ENCODE measurements at regions not wholly inside any gene's neighbourhood (a gene's known extent, or its start where the extent isn't known, plus 50 kb on each side); places are given as distances from the start of the nearest gene placed in this dataset.

- DNase-seq (ENCODE audit: low spot score) = no peak
- in situ Hi-C loops (cut with HindIII; ENCODE audit: low sequenced_read_pairs) = no loop called here
Measured at GRCh38 chr5:58403822-58404433, 56.0 kb downstream of the PLK2 start.

- no peak for DNase-seq (ENCODE audit: low spot score)
- in situ Hi-C loops (cut with HindIII; ENCODE audit: low sequenced_read_pairs) = no loop called here
Measured at GRCh38 chr5:58401701-58402100, 58.2 kb downstream of the PLK2 start.

DNA sequence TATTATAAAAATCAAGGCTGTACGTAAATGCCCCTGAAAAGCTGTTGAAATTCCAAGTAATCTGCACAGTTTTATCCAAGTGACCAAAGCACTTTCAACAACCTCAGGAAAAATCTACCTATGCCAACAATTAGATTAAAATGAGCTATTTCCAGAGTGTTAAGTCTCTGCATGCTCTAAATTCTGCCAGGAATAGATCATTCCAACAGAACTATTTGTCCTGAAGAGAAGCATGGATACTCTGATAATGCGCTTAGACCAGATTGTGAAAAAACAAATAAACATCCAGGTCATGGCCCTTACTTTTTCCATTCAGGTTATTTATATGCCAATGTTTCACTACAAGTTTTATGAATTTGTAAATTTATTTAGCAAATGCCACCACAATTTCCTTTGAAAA, 59.1 kb downstream of the PLK2 start:
- in situ Hi-C loops (cut with HindIII; ENCODE audit: low sequenced_read_pairs) = no loop called here
- no peak for DNase-seq (ENCODE audit: low spot score)

DNA sequence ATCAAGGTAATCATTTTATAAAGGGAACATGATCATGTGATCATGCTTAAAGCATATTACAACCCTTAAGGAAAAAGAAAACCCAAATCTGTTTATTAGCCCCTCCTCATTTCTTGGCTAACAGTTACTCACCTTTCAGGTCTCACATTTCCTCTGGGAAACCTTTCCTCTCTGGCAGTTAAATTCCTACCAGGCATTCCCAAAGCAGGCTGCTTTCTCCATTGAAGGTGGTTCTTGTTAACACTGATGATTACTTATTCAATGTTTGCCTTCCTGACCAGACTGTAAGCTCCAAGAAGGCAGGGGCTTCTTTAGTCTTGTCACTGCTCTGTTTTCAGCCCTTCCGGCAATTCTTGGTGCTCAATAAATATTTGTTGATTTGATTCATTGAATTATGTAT, 59.9 kb downstream of the PLK2 start:
- in situ Hi-C loops (cut with HindIII; ENCODE audit: low sequenced_read_pairs) = no loop called here
- no peak for DNase-seq (ENCODE audit: low spot score)

GRCh38 chr5:58394339-58394738, 65.5 kb downstream of the PLK2 start:
- DNase-seq (ENCODE audit: low spot score) = no peak
- in situ Hi-C loops (cut with HindIII; ENCODE audit: low sequenced_read_pairs) = no loop called here

DNA sequence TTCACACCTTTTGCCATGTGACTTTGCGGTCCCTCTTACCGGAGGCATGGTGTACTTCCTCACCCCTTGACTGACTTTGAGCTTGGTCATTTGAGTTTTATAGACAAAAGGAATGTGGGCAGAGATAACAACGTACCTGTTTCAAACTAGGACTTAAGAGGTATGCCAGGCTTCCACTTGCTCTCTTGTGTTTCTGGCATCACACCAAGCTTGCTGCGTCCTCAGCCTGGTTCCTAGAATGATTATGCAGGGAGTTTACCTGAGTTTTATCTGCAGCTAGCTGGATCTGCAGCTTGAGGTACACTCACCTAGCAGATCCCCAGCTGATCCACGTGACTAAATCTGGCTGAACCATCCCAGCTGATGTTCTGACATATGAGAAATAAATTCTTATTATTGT, 66.2 kb downstream of the PLK2 start:
- DNase-seq (ENCODE audit: low spot score) = no peak

DNA sequence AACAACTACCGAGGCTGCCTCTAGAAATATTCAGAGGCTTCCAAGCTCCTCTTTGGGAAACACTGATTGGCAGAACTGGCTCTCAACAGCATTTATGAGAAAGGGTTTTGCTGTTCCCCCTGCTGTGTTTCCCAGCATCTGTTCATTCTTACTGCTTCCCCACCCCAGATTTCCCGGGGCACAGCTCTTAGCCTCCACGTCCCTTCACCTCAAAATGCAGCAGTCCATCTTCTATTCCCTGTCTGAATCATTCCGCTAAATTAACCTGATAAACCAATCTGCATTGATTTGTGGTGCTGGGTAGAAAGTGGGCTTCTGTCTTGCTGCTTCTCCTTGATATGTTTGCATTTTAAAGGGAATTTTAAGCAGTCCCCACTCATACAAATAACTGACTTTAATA, 67.4 kb downstream of the PLK2 start:
- DNase-seq (ENCODE audit: low spot score) = no peak
- in situ Hi-C loops (cut with HindIII; ENCODE audit: low sequenced_read_pairs) = no loop called here

More for the DNA sequence above, 66.2 kb downstream of the PLK2 start:
- in situ Hi-C loops (cut with HindIII; ENCODE audit: low sequenced_read_pairs) = no loop called here

DNA sequence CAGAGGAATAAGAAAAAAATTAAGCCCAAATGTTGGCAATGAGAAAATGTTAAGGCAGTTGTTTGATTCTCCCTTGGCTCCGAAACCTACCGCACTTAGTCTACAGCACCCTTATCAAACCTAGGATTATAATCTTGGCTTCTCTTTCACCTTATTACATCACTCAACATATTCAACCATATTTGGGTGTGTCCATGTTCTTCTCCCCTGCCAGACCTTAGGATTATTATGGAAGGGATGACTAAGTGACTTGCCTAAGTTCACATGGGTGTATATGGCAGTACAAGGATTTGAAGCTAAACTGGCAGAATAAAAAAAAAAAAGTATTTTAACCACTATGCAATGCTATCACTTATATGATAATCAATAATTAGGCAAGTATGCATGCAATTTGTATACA, 76.4 kb downstream of the PLK2 start:
- no peak for DNase-seq (ENCODE audit: low spot score)
- in situ Hi-C loops (cut with HindIII; ENCODE audit: low sequenced_read_pairs) = no loop called here

DNA sequence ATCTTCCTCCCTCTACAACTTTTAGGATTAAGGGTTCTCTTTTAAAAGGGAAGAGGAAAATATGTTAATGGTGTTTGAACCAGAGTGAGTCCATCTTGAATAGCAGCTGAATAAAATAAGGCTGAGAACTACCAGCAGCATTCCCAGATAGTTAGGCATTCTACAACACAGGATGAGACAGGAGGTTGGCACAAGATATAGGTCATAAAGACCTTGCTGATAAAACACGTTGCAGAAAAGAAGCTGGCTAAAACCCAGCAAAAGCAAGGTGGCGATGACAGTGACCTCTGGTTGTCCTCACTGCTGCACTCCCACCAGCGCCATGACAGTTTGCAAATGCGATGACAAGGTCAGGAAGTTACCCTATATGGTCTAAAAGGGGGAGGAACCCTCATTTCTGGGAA, 77.8 kb downstream of the PLK2 start:
- in situ Hi-C loops (cut with HindIII; ENCODE audit: low sequenced_read_pairs) = no loop called here
- no peak for DNase-seq (ENCODE audit: low spot score)

GRCh38 chr5:58381566-58381965, 78.3 kb downstream of the PLK2 start:
- no peak for DNase-seq (ENCODE audit: low spot score)
- in situ Hi-C loops (cut with HindIII; ENCODE audit: low sequenced_read_pairs) = no loop called here

DNA sequence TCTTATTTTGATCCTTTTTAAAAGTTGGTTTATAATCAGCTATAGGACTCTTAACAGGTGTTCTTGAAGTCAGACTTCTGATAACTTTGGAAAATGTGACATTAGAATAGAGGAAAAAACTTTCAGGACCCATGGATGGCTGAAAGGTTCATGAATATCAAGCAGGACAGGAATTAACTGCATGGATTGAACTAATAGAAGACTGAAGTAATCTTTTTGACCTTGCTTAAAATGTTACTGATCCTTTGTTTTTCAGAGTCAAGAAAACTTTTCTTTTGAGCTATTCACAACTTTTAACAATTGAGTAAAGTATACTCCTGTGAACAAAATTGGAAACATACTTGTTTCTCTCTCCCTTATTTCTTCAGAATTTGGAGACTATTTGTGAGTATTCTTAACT, 79.2 kb downstream of the PLK2 start:
- in situ Hi-C loops (cut with HindIII; ENCODE audit: low sequenced_read_pairs) = no loop called here
- DNase-seq (ENCODE audit: low spot score) = no peak

DNA sequence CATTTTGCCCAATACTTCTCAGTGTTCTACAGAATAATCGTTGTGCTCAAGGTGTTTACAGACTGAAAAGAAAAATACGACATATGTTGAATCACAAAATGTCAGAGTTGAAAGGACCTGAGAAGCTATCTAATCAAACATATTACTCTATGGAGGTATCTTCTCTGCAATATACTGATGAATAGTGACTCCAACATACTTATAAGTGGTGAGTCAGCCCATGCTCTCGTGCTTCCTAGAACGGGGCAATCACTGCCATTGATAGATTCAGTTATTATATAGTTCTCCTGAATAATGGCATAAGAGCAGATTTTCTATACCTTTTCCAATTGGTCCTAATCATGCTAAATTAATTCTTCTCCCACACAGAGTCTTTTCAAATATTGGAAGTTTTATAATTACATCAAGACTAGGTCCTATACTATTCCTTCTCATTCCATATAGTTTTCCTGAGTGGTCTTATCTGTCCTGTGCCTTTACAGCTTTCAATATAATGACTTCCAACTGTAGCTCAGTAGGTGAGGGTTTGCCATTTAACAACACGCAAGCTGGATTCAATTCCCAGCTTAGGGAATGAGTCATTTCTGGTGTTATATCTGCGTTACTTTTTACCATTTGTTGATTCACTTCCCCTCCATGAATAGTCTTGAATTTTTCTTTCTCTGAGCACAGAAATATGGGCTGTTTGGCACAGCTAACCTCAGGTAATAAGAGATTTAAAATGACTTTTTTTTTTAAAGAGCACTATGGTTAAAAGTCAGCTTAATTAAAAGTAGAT, 81.1 kb downstream of the PLK2 start:
- in situ Hi-C loops (cut with HindIII; ENCODE audit: low sequenced_read_pairs) = no loop called here
- no peak for DNase-seq (ENCODE audit: low spot score)

- no peak for DNase-seq (ENCODE audit: low spot score)
- in situ Hi-C loops (cut with HindIII; ENCODE audit: low sequenced_read_pairs) = no loop called here
Measured at GRCh38 chr5:58370606-58371005, 89.3 kb downstream of the PLK2 start.

DNA sequence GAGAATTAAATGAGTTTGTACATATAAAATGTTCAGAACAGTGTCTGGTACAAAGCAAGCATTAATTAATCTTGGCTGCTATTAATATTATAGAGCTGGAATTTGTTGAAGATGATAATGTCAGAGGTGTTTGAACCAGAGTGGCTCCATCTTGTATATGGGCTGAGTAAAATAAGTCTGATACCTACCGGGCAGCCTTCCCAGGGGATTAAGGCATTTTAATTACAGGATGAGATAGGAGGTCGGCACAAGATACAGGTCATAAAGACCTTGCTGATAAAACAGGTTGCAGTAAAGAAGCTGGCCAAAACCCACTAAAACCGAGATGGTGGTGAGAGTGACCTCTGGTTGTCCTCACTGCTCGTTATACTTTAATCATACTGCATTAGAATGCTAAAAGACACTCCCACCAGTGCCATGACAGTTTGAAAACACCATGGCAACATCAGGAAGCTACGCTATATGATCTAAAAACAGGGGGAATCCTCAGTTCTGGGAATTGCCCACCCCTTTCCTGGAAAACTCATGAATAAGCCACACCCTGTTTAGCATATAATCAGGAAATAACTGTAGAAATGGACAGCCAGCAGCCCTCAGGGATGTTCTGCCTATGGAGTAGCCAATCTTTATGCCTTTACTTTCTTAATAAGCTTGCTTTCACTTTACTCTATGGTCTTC, 90.2 kb downstream of the PLK2 start:
- in situ Hi-C loops (cut with HindIII; ENCODE audit: low sequenced_read_pairs) = no loop called here
- no peak for DNase-seq (ENCODE audit: low spot score)

DNA sequence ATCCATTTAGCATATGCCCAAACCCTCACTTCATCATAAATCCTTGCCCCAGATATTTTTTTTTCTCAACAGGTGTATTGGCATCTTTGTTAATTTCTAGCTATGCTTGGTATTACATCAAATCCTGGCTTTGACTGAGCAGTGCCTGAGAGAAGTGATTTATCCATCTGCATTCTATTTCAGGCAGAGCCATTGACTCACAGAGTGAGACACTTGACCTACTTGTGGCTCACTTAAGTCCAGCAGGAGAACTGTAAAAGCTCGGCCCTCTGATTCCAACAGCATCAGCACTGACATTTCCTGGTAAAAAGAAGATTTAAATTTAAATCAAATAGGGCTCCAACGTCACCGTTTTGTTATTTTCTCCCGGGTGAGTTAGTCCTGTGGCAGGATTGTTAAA, 93.4 kb downstream of the PLK2 start:
- in situ Hi-C loops (cut with HindIII; ENCODE audit: low sequenced_read_pairs) = no loop called here

GRCh38 chr5:58365791-58366190, 94.1 kb downstream of the PLK2 start:
- DNase-seq (ENCODE audit: low spot score) = no peak
- in situ Hi-C loops (cut with HindIII; ENCODE audit: low sequenced_read_pairs) = no loop called here

More for the DNA sequence above, 93.4 kb downstream of the PLK2 start:
- no peak for DNase-seq (ENCODE audit: low spot score)

- in situ Hi-C loops (cut with HindIII; ENCODE audit: low sequenced_read_pairs) = no loop called here
Measured at GRCh38 chr5:58363461-58364249, 96.2 kb downstream of the PLK2 start.

GRCh38 chr5:58362135-58362534, 97.8 kb downstream of the PLK2 start:
- no peak for DNase-seq (ENCODE audit: low spot score)
- in situ Hi-C loops (cut with HindIII; ENCODE audit: low sequenced_read_pairs) = no loop called here

More at GRCh38 chr5:58363461-58364249, 96.2 kb downstream of the PLK2 start:
- no peak for DNase-seq (ENCODE audit: low spot score)

DNA sequence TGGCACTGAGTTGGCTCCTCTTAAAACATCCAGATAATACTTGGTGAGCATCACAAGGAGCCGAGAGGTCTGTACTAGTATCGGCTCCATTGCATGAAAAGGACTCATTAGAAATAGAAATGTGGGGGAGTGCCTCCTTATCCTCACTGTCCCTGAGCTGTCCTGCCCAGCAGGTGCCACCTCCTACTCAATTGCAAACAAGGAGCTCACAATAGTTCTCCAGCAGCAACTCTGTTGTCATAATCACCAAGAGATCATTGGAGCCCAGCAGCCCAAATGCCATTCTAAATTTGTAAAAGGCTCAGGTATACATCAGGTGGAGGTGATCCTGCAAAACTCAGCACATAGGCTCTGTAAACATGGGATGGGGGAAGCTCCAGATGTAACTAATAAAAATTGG, 99.1 kb downstream of the PLK2 start:
- no peak for DNase-seq (ENCODE audit: low spot score)
- in situ Hi-C loops (cut with HindIII; ENCODE audit: low sequenced_read_pairs) = no loop called here

GRCh38 chr5:58359981-58360380, 99.9 kb downstream of the PLK2 start:
- in situ Hi-C loops (cut with HindIII; ENCODE audit: low sequenced_read_pairs) = no loop called here
- no peak for DNase-seq (ENCODE audit: low spot score)
